ENCODE measurements at regions not wholly inside any gene's neighbourhood (a gene's known extent, or its start where the extent isn't known, plus 50 kb on each side); places are given as distances from the start of the nearest gene placed in this dataset.
"Not testable (repeated sequence)": the region's sequence is repeated elsewhere in the genome, so short reads cannot be mapped to it uniquely, and the experiment has no call there.

DNA sequence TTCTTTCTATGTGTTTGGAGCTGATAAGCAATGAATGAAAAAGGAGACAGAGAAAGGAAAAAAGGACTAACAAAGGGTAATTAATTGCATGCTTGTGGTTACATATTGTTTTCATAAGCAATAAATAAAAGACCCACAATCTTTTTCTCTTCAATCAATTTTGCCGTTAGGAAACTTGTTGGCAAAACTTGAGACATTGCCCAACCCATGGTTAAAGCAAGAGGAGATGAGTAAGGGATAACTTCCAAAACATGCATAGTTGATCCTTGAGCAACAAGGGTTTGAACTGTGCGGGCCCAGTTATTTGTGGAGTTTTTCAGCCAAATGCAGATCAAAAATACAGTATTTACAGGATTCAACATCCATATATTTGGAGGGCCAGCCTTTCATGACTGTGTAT lies 572.4 kb downstream of the AMY1C start:
- H3K4me3 ChIP-seq (ENCODE audit: low read depth, low read length) = no peak overlapping the region
- TF ChIP-seq, protein P1, sequence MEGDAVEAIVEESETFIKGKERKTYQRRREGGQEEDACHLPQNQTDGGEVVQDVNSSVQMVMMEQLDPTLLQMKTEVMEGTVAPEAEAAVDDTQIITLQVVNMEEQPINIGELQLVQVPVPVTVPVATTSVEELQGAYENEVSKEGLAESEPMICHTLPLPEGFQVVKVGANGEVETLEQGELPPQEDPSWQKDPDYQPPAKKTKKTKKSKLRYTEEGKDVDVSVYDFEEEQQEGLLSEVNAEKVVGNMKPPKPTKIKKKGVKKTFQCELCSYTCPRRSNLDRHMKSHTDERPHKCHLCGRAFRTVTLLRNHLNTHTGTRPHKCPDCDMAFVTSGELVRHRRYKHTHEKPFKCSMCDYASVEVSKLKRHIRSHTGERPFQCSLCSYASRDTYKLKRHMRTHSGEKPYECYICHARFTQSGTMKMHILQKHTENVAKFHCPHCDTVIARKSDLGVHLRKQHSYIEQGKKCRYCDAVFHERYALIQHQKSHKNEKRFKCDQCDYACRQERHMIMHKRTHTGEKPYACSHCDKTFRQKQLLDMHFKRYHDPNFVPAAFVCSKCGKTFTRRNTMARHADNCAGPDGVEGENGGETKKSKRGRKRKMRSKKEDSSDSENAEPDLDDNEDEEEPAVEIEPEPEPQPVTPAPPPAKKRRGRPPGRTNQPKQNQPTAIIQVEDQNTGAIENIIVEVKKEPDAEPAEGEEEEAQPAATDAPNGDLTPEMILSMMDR (IDR thresholded peaks at IDR 0.05; ENCODE audit: insufficient read depth, low read length) = no peak
- DNase-seq (ENCODE audit: low read depth) = no peak

DNA sequence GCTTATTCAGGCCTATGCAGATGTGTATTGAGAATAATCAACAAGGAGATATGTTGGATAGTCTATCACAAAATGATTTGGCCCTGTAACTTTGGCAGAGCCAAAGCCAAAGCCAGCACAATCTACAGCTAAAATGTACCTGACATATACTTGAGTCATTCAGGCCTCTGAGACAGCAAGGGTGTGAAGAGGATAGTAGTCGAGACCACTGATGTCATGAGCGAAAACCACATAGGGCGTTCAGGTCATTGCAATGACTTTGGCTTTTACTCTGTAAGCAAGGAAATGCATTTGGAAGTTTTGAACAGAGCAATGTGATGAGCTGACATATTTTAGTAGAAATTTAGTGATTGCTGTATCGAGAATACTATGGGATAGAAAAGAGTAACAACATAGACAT lies 579.6 kb downstream of the AMY1C start:
- no peak for DNase-seq (ENCODE audit: low read depth)
- TF ChIP-seq, protein P1 (IDR thresholded peaks at IDR 0.05; ENCODE audit: insufficient read depth, low read length) = no peak
- no peak overlapping the region for H3K4me3 ChIP-seq (ENCODE audit: low read depth, low read length)

DNA sequence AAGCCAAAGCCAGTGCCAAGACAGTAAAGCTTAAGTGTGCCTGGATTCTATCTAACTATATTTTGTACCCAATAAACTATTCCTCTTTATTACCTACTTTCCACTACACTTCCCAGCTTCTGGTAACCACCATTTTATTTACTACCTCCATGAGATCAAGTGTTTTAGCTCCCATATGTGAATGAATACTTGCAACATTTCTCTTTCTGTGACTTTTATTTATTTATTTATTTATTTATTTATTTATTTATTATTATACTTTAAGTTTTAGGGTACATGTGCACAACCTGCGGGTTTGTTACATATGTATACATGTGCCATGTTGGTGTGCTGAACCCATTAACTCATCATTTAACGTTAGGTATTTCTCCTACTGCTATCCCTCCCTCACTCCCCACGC lies 582.1 kb downstream of the AMY1C start:
- H3K4me3 ChIP-seq (ENCODE audit: low read depth, low read length) = no peak overlapping the region
- no peak for DNase-seq (ENCODE audit: low read depth)
- TF ChIP-seq, protein P1 (IDR thresholded peaks at IDR 0.05; ENCODE audit: insufficient read depth, low read length) = no peak

DNA sequence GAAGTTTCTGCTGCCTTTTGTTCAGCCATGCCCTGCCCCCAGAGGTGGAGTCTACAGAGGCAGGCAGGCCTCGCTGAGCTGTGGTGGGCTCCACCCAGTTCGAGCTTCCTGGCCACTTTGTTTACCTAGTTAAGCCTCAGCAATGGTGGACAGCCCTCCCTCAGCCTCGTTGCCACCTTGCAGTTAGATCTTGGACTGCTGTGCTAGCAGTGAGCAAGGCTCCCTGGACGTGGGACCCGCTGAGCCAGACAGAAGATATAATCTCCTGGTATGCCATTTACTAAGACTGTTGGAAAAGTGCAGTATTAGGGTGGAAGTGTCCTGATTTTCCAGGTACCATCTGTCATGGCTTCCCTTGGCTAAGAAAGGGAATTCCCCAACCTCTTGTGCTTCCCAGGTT lies 588.2 kb downstream of the AMY1C start:
- not testable (repeated sequence) for DNase-seq (ENCODE audit: low read depth); H3K4me3 ChIP-seq (ENCODE audit: low read depth, low read length)

DNA sequence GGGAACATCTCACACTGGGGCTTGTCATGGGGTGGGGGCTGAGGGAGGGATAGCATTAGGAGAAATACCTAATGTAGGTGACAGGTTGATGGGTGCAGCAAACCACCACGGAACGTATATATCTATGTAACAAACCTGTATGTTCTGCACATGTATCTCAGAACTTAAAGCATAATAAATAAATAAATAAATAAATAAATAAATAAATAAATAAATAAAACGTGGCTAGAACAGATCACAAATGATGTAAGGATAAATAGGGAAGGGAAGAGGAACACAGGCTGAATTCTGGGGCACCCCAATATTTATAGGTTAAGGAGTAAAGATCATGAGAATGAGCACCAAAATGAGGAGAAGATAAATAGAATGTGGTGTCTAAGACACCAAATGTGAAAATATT lies 592.2 kb downstream of the AMY1C start:
- no peak for DNase-seq (ENCODE audit: low read depth)
- TF ChIP-seq, protein P1 (IDR thresholded peaks at IDR 0.05; ENCODE audit: insufficient read depth, low read length) = no peak
- no peak overlapping the region for H3K4me3 ChIP-seq (ENCODE audit: low read depth, low read length)

DNA sequence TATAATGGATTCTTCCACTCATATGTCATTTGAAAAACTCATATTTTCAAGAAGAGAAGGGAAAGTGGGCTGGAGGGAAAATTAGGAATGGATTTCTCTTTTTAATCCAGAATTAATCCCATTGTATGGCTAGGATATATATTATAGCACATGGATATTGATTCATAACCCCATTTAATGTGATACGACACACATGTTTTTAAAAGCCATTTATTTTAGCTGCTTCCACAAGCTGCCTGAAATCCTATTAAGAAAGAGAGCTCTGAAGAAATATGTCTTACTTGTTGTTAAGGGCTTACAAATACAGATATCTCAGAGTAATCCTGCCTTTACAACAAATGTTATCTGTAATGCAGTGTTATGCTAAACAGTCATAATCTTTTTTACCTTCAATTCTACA lies 598.6 kb downstream of the AMY1C start:
- no peak for DNase-seq (ENCODE audit: low read depth)
- TF ChIP-seq, protein P1 (IDR thresholded peaks at IDR 0.05; ENCODE audit: insufficient read depth, low read length) = no peak
- no peak overlapping the region for H3K4me3 ChIP-seq (ENCODE audit: low read depth, low read length)

DNA sequence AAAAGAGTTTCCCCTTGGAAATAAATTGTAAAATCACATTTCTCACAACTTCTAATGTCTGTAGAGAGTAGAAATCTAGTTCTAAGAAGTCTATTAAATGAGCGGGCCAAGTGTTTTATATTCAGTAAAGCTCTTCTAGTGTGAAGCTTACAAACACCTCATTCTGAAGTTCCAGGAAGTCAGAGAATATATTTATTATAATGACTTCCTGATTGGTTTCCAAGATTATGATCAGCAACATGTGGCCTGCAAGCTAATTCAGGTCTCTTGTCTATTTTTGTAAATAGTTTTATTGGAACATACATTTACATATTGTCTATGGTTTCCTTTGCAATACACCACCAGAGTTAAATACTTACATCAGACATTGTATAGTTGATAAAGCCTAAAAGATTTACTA lies 603.9 kb downstream of the AMY1C start:
- no peak for DNase-seq (ENCODE audit: low read depth)
- TF ChIP-seq, protein P1 (IDR thresholded peaks at IDR 0.05; ENCODE audit: insufficient read depth, low read length) = no peak
- H3K4me3 ChIP-seq (ENCODE audit: low read depth, low read length) = no peak overlapping the region

Measured in fibroblast of the aortic adventitia (primary cell).